ENCODE measurements at regions not wholly inside any gene's neighbourhood (a gene's known extent, or its start where the extent isn't known, plus 50 kb on each side); places are given as distances from the start of the nearest gene placed in this dataset.

DNA sequence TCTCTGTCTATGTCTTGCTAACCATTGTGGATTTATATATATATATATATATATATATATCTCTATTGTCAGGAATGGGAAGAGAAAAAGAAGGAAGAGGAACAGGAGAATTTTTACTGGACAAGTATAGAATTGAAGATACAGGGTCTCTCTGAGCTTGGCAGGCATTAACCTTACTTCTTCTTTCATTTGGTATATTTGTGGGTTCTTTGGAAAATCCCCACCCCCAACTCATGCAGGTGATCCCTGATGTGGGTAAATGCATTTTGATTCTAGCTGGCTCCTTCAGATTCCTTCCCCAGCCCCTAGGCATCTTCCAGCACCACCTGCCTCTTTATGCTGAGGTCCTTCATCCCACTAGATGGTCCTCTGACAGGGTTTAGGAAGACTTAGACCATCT is 78.8 kb upstream of the TRABD2B start (continued):
- TF ChIP-seq, protein P1, sequence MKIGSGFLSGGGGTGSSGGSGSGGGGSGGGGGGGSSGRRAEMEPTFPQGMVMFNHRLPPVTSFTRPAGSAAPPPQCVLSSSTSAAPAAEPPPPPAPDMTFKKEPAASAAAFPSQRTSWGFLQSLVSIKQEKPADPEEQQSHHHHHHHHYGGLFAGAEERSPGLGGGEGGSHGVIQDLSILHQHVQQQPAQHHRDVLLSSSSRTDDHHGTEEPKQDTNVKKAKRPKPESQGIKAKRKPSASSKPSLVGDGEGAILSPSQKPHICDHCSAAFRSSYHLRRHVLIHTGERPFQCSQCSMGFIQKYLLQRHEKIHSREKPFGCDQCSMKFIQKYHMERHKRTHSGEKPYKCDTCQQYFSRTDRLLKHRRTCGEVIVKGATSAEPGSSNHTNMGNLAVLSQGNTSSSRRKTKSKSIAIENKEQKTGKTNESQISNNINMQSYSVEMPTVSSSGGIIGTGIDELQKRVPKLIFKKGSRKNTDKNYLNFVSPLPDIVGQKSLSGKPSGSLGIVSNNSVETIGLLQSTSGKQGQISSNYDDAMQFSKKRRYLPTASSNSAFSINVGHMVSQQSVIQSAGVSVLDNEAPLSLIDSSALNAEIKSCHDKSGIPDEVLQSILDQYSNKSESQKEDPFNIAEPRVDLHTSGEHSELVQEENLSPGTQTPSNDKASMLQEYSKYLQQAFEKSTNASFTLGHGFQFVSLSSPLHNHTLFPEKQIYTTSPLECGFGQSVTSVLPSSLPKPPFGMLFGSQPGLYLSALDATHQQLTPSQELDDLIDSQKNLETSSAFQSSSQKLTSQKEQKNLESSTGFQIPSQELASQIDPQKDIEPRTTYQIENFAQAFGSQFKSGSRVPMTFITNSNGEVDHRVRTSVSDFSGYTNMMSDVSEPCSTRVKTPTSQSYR (CRISPR knock-in tag; IDR thresholded peaks at IDR 0.05) = no peak
- TF ChIP-seq, protein P2, sequence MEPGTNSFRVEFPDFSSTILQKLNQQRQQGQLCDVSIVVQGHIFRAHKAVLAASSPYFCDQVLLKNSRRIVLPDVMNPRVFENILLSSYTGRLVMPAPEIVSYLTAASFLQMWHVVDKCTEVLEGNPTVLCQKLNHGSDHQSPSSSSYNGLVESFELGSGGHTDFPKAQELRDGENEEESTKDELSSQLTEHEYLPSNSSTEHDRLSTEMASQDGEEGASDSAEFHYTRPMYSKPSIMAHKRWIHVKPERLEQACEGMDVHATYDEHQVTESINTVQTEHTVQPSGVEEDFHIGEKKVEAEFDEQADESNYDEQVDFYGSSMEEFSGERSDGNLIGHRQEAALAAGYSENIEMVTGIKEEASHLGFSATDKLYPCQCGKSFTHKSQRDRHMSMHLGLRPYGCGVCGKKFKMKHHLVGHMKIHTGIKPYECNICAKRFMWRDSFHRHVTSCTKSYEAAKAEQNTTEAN (CRISPR knock-in tag; IDR thresholded peaks at IDR 0.05) = no peak
- TF ChIP-seq GABPB1 (CRISPR knock-in tag; IDR thresholded peaks at IDR 0.05) = no peak
- no peak for TF ChIP-seq CREB1 (CRISPR knock-in tag; IDR thresholded peaks at IDR 0.05)
- TF ChIP-seq ESRRA (CRISPR knock-in tag; IDR thresholded peaks at IDR 0.05; ENCODE audit: borderline replicate concordance) = no peak
- TF ChIP-seq ZNF423 (CRISPR knock-in tag; IDR thresholded peaks at IDR 0.05) = no peak

DNA sequence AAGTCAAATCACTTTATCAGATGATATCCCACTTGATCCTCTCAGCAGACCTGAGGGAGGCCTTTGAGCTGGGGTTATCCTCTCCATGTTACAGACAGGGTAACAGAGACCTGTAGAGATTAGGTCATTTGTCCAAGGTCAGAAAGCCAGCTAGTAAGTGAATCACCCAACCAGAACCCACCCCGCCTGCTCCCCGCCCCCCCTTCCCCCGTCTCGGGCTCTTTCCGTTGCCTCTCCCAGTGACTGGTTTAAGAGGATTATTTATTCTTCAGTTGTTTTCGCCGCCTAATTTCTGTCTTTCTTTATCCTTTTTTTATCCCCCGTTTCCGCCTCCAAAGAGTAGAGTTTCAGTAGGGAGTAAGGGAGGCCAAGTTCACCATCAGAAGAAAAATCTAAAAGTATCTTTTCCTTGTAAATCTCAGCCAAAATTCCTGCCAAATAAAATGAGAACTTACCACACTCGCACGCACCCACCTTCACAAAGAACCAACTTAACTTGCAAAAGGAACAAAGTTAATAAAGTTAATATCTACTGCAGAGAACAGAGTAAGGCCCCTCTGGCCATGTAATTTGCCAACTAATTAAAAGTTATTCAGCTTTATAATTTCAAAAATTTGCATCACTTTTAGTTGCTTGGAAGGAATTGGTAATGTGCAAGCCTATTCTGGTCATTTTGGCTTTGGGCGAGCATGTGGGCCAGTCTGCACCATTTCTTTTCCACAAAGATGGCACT is 76.8 kb upstream of the TRABD2B start:
- peaks cover 14% of the 10 kb centered on the region for H3K9me3 Mint-ChIP-seq
- peaks cover 48% of the 10 kb centered on the region for H3K27me3 Mint-ChIP-seq (ENCODE audit: low read depth)
- DNase-seq (ENCODE audit: low spot score) (no peak), ATAC-seq (no peak)
- H3K36me3 Mint-ChIP-seq = no peaks in the 10 kb centered on the region
- no peak for TF ChIP-seq ZNF317 (CRISPR knock-in tag; IDR thresholded peaks at IDR 0.05; ENCODE audit: borderline replicate concordance, low read depth)
- CTCF ChIA-PET = interaction anchor here (2.3 kb wide), 1 partner anchor 12 kb away, joined by 8 read pairs; no protein-coding TSS in a partner anchor
- POLR2A ChIA-PET = no interaction called here
- H3K4me1 Mint-ChIP-seq = peaks cover 2% of the 10 kb centered on the region; the same call in 1 of the 2 replicates
- H3K27ac Mint-ChIP-seq = no peak overlapping the region
- no peak overlapping the region for H3K4me3 Mint-ChIP-seq

DNA sequence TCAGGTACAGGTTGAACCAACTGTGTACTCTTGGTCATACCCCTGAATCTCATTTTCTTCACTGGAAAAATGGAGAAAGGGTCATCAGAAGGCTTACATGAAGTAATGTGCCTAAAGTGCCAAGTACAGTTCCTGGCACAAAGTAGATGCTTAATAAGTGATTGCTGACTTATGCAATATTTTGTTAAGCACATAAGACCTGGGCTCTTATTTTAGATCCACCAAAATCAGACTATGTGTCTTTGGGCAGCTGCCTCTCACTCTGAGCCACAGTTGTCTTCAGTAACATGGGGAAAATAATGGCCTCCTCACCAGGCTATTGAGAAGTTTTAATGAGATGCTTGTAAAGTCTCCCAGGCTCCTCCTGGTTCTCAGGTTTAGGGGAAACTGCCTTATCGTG is 74.3 kb upstream of the TRABD2B start:
- H3K27me3 Mint-ChIP-seq (ENCODE audit: low read depth) = peaks cover 47% of the 10 kb centered on the region
- ATAC-seq (no peak), DNase-seq (ENCODE audit: low spot score) (no peak)
- H3K36me3 Mint-ChIP-seq = no peaks in the 10 kb centered on the region
- H3K4me3 Mint-ChIP-seq = no peak overlapping the region
- H3K9me3 Mint-ChIP-seq = peaks cover 18% of the 10 kb centered on the region
- peaks cover 2% of the 10 kb centered on the region; the same call in 1 of the 2 replicates for H3K4me1 Mint-ChIP-seq
- H3K27ac Mint-ChIP-seq = no peak overlapping the region
- POLR2A ChIA-PET = no interaction called here
- CTCF ChIA-PET = interaction anchor here (1.4 kb wide), 1 partner anchor 10 kb away, joined by 6 read pairs; no protein-coding TSS in a partner anchor
- TF ChIP-seq MXD4 (CRISPR knock-in tag; IDR thresholded peaks at IDR 0.05; ENCODE audit: borderline replicate concordance) = no peak
- TF ChIP-seq, protein P3, sequence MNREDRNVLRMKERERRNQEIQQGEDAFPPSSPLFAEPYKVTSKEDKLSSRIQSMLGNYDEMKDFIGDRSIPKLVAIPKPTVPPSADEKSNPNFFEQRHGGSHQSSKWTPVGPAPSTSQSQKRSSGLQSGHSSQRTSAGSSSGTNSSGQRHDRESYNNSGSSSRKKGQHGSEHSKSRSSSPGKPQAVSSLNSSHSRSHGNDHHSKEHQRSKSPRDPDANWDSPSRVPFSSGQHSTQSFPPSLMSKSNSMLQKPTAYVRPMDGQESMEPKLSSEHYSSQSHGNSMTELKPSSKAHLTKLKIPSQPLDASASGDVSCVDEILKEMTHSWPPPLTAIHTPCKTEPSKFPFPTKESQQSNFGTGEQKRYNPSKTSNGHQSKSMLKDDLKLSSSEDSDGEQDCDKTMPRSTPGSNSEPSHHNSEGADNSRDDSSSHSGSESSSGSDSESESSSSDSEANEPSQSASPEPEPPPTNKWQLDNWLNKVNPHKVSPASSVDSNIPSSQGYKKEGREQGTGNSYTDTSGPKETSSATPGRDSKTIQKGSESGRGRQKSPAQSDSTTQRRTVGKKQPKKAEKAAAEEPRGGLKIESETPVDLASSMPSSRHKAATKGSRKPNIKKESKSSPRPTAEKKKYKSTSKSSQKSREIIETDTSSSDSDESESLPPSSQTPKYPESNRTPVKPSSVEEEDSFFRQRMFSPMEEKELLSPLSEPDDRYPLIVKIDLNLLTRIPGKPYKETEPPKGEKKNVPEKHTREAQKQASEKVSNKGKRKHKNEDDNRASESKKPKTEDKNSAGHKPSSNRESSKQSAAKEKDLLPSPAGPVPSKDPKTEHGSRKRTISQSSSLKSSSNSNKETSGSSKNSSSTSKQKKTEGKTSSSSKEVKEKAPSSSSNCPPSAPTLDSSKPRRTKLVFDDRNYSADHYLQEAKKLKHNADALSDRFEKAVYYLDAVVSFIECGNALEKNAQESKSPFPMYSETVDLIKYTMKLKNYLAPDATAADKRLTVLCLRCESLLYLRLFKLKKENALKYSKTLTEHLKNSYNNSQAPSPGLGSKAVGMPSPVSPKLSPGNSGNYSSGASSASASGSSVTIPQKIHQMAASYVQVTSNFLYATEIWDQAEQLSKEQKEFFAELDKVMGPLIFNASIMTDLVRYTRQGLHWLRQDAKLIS (CRISPR knock-in tag; IDR thresholded peaks at IDR 0.05; ENCODE audit: borderline replicate concordance) = no peak
- TF ChIP-seq ZNF121 (CRISPR knock-in tag; IDR thresholded peaks at IDR 0.05) = no peak
- TF ChIP-seq, protein P4, sequence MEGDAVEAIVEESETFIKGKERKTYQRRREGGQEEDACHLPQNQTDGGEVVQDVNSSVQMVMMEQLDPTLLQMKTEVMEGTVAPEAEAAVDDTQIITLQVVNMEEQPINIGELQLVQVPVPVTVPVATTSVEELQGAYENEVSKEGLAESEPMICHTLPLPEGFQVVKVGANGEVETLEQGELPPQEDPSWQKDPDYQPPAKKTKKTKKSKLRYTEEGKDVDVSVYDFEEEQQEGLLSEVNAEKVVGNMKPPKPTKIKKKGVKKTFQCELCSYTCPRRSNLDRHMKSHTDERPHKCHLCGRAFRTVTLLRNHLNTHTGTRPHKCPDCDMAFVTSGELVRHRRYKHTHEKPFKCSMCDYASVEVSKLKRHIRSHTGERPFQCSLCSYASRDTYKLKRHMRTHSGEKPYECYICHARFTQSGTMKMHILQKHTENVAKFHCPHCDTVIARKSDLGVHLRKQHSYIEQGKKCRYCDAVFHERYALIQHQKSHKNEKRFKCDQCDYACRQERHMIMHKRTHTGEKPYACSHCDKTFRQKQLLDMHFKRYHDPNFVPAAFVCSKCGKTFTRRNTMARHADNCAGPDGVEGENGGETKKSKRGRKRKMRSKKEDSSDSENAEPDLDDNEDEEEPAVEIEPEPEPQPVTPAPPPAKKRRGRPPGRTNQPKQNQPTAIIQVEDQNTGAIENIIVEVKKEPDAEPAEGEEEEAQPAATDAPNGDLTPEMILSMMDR (IDR thresholded peaks at IDR 0.05) = no peak
- TF ChIP-seq FOXK1 (CRISPR knock-in tag; IDR thresholded peaks at IDR 0.05) = no peak
- TF ChIP-seq ZNF263 (CRISPR knock-in tag; IDR thresholded peaks at IDR 0.05; ENCODE audit: low read depth) = no peak
- TF ChIP-seq TCF7 (CRISPR knock-in tag; IDR thresholded peaks at IDR 0.05; ENCODE audit: low read depth) = no peak
- TF ChIP-seq GABPB1 (CRISPR knock-in tag; IDR thresholded peaks at IDR 0.05) = no peak
- TF ChIP-seq, protein P5, sequence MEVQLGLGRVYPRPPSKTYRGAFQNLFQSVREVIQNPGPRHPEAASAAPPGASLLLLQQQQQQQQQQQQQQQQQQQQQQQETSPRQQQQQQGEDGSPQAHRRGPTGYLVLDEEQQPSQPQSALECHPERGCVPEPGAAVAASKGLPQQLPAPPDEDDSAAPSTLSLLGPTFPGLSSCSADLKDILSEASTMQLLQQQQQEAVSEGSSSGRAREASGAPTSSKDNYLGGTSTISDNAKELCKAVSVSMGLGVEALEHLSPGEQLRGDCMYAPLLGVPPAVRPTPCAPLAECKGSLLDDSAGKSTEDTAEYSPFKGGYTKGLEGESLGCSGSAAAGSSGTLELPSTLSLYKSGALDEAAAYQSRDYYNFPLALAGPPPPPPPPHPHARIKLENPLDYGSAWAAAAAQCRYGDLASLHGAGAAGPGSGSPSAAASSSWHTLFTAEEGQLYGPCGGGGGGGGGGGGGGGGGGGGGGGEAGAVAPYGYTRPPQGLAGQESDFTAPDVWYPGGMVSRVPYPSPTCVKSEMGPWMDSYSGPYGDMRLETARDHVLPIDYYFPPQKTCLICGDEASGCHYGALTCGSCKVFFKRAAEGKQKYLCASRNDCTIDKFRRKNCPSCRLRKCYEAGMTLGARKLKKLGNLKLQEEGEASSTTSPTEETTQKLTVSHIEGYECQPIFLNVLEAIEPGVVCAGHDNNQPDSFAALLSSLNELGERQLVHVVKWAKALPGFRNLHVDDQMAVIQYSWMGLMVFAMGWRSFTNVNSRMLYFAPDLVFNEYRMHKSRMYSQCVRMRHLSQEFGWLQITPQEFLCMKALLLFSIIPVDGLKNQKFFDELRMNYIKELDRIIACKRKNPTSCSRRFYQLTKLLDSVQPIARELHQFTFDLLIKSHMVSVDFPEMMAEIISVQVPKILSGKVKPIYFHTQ (CRISPR knock-in tag; IDR thresholded peaks at IDR 0.05) = no peak
- no peak for TF ChIP-seq RELA (CRISPR knock-in tag; IDR thresholded peaks at IDR 0.05; ENCODE audit: borderline replicate concordance)
- TF ChIP-seq TEAD1 (CRISPR knock-in tag; IDR thresholded peaks at IDR 0.05) = no peak
- no peak for TF ChIP-seq ZNF219 (CRISPR knock-in tag; IDR thresholded peaks at IDR 0.05; ENCODE audit: borderline replicate concordance)
- no peak for TF ChIP-seq ZNF423 (CRISPR knock-in tag; IDR thresholded peaks at IDR 0.05)
- TF ChIP-seq GRHL2 (CRISPR knock-in tag; IDR thresholded peaks at IDR 0.05; ENCODE audit: insufficient replicate concordance, severe bottlenecking) = no peak
- TF ChIP-seq ZNF671 (CRISPR knock-in tag; IDR thresholded peaks at IDR 0.05) = no peak
